ENCODE measurements at regions not wholly inside any gene's neighbourhood (a gene's known extent, or its start where the extent isn't known, plus 50 kb on each side); places are given as distances from the start of the nearest gene placed in this dataset.

DNA sequence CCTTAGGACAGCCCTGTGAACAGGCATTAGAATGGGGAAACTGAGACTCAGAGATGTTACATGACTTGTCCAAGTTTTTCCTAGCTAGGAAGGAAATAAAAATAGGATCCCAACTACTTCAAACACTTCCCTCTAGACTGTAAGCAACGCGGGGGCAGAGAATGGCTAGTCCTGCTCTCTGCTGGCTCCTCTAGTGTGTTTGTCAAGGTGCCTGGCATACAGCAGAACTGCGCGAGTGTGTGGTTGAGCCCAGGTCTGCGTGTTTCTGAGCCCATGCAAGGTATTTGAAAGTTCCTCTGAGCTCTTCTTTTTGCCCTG is 152.5 kb downstream of the MACROH2A1 start:
- TF ChIP-seq POLR2A (IDR thresholded peaks at IDR 0.05; ENCODE audit: insufficient read depth in 1 of 2, low read depth in 2 of 2, low read length in 2 of 2) (no peak), ZFP36 (IDR thresholded peaks at IDR 0.05; ENCODE audit: borderline replicate concordance, low read depth, low read length, partially characterized antibody) (no peak), HNRNPLL (IDR thresholded peaks at IDR 0.05; ENCODE audit: low read depth, low read length, poor library complexity, severe bottlenecking) (no peak), ZFP1 (CRISPR knock-in tag; IDR thresholded peaks at IDR 0.05) (no peak), SIX1 (CRISPR knock-in tag; IDR thresholded peaks at IDR 0.05; ENCODE audit: borderline replicate concordance) (no peak), ZZZ3 (CRISPR knock-in tag; IDR thresholded peaks at IDR 0.05; ENCODE audit: borderline replicate concordance) (no peak), ZFP37 (CRISPR knock-in tag; IDR thresholded peaks at IDR 0.05; ENCODE audit: borderline replicate concordance) (no peak), SMAD3 (CRISPR knock-in tag; IDR thresholded peaks at IDR 0.05) (no peak), RBAK (CRISPR knock-in tag; IDR thresholded peaks at IDR 0.05) (no peak)
- TF ChIP-seq, protein P1, sequence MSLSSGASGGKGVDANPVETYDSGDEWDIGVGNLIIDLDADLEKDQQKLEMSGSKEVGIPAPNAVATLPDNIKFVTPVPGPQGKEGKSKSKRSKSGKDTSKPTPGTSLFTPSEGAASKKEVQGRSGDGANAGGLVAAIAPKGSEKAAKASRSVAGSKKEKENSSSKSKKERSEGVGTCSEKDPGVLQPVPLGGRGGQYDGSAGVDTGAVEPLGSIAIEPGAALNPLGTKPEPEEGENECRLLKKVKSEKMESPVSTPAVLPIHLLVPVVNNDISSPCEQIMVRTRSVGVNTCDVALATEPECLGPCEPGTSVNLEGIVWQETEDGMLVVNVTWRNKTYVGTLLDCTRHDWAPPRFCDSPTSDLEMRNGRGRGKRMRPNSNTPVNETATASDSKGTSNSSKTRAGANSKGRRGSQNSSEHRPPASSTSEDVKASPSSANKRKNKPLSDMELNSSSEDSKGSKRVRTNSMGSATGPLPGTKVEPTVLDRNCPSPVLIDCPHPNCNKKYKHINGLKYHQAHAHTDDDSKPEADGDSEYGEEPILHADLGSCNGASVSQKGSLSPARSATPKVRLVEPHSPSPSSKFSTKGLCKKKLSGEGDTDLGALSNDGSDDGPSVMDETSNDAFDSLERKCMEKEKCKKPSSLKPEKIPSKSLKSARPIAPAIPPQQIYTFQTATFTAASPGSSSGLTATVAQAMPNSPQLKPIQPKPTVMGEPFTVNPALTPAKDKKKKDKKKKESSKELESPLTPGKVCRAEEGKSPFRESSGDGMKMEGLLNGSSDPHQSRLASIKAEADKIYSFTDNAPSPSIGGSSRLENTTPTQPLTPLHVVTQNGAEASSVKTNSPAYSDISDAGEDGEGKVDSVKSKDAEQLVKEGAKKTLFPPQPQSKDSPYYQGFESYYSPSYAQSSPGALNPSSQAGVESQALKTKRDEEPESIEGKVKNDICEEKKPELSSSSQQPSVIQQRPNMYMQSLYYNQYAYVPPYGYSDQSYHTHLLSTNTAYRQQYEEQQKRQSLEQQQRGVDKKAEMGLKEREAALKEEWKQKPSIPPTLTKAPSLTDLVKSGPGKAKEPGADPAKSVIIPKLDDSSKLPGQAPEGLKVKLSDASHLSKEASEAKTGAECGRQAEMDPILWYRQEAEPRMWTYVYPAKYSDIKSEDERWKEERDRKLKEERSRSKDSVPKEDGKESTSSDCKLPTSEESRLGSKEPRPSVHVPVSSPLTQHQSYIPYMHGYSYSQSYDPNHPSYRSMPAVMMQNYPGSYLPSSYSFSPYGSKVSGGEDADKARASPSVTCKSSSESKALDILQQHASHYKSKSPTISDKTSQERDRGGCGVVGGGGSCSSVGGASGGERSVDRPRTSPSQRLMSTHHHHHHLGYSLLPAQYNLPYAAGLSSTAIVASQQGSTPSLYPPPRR (CRISPR knock-in tag; IDR thresholded peaks at IDR 0.05; ENCODE audit: borderline replicate concordance) = no peak
- TF ChIP-seq, protein P2, sequence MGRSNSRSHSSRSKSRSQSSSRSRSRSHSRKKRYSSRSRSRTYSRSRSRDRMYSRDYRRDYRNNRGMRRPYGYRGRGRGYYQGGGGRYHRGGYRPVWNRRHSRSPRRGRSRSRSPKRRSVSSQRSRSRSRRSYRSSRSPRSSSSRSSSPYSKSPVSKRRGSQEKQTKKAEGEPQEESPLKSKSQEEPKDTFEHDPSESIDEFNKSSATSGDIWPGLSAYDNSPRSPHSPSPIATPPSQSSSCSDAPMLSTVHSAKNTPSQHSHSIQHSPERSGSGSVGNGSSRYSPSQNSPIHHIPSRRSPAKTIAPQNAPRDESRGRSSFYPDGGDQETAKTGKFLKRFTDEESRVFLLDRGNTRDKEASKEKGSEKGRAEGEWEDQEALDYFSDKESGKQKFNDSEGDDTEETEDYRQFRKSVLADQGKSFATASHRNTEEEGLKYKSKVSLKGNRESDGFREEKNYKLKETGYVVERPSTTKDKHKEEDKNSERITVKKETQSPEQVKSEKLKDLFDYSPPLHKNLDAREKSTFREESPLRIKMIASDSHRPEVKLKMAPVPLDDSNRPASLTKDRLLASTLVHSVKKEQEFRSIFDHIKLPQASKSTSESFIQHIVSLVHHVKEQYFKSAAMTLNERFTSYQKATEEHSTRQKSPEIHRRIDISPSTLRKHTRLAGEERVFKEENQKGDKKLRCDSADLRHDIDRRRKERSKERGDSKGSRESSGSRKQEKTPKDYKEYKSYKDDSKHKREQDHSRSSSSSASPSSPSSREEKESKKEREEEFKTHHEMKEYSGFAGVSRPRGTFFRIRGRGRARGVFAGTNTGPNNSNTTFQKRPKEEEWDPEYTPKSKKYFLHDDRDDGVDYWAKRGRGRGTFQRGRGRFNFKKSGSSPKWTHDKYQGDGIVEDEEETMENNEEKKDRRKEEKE (IDR thresholded peaks at IDR 0.05) = no peak

Measured in HepG2 (cell line).